PC-3 (cell line): ENCODE measurements at regions not wholly inside any gene's neighbourhood (a gene's known extent, or its start where the extent isn't known, plus 50 kb on each side); places are given as distances from the start of the nearest gene placed in this dataset.
"Not testable (repeated sequence)": the region's sequence is repeated elsewhere in the genome, so short reads cannot be mapped to it uniquely, and the experiment has no call there.

ENCODE experiments used
- EZH2 ChIP-seq: fragments of 300-600 bp; sonication (generic); IDR thresholded peaks from one replicate; pipeline ENCODE4 v1.6.1; 2017; ENCODE audit warnings: antibody characterized with exemption, mild to moderate bottlenecking, low read length; ENCODE audit not compliant: unreplicated experiment
- TF ChIP-seq, protein P1 (sequence below): fragments of 300-600 bp; sonication (generic); conservative IDR thresholded peaks from 2 replicates; pipeline ENCODE4 v1.5.1; 2017; ENCODE audit warnings: antibody characterized with exemption, low read depth, mild to moderate bottlenecking, low read length

DNA sequence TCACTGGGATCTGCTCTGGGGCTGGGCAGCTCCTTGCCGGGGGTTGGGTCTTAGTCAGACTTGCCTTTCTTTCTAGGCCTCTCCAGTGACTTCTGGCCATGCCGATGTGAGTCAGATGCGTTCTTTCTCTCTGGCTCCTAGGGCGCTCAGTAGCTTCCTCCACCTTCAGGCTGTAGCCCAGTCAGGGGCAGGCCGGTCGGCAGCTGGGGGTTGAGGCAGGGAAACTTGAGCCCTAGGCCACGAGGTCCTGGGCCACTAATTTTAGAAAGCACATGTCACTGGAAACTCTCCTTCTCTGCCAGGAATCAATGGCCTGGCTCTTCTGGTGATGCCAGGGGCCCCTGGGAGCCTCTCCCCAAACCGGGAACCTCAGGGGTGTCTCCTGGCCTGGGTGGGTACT is 192.4 kb upstream of the TP53TG3 start:
- TF ChIP-seq, protein P1, sequence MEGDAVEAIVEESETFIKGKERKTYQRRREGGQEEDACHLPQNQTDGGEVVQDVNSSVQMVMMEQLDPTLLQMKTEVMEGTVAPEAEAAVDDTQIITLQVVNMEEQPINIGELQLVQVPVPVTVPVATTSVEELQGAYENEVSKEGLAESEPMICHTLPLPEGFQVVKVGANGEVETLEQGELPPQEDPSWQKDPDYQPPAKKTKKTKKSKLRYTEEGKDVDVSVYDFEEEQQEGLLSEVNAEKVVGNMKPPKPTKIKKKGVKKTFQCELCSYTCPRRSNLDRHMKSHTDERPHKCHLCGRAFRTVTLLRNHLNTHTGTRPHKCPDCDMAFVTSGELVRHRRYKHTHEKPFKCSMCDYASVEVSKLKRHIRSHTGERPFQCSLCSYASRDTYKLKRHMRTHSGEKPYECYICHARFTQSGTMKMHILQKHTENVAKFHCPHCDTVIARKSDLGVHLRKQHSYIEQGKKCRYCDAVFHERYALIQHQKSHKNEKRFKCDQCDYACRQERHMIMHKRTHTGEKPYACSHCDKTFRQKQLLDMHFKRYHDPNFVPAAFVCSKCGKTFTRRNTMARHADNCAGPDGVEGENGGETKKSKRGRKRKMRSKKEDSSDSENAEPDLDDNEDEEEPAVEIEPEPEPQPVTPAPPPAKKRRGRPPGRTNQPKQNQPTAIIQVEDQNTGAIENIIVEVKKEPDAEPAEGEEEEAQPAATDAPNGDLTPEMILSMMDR, result not testable (repeated sequence)
- TF ChIP-seq EZH2, result not testable (repeated sequence)
